NCI-H2107 treated with DMSO at 0.1 percent for 48 hours (cell line): ENCODE measurements at regions not wholly inside any gene's neighbourhood (a gene's known extent, or its start where the extent isn't known, plus 50 kb on each side); places are given as distances from the start of the nearest gene placed in this dataset.
"Not testable (repeated sequence)": the region's sequence is repeated elsewhere in the genome, so short reads cannot be mapped to it uniquely, and the experiment has no call there.

Experiments
- DNase-seq: peaks from one replicate; lab custom pipeline; 2025; ENCODE audit not compliant: unreplicated experiment; lab: John Stamatoyannopoulos, UW

DNA sequence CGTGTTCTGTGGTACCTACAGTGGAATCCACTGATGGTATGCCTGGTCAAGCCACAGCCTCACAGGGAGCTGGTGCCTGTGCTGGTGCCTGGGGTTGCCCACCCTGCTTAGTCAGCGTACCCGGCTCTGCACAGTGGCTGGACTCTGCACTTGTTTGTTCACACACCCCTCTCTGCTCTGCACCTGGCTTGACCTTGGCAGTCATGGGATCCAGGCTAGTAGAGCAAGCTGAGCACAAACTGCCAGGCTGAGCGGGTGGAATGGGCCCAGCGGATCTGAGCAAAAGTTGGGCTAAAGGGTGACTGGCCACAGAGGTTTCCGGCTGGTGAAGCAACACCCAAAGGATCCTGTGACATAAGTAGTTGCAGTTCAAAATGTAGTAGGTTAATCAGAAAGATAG, 163.5 kb downstream of the CDH19 start:
- no peak for DNase-seq

DNA sequence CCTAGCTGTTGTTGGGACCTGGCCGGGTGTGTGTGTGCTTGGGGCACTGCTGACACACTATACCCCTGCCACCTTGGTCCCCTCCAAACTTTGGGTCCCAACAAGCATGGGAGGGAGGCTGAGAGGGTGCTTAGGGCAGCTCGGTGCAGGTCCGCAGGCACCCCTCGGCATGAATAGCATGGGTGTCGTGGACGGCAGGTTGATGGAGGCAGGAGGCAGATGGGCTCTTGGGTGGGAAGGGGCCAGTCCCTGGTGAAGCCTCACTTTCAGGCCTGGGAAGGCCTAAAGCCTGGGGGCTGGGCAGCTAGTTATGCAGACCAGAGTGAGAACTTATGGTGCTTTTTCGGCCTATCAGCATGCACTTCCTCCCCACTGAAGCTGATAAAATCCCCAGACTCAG, 164.2 kb downstream of the CDH19 start:
- DNase-seq: no peak

DNA sequence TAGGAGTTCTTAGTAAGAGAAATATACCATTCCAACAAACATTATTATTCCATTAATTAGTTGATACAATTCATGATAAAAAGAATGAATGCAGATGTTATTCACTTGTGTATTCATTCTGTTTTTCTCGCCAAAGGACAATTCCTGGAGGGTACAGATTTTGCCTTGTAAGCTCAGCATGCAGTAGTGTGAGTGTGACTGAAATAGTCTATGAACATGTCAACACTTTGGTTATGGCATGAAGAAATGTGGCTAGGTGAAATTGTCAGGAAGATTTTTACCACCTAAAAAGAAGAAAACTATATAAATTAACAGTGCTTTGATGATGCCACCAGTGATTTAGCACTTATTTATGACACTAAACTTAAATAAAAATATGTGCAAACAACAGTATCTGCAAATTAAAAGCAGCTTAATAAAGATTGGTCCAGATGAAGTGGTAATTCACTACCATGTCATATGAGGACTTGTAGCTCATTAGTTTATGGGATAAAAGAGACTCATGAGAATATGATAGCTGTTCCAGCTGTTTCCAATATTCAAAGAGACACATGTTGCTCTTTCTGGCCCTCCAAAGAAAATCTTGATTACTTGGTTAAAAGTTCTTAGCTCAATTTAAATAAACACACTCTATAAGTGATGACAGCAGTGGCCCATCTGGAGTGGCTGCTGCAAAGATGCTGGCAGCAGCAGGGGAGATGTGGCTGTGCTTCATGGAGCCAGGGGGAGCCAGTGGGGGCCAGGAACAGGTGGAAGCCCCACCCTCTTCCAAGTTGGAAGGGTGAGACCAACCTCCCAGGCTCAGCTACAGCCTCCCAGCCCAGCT, 165.0 kb downstream of the CDH19 start:
- no peak for DNase-seq

- no peak for DNase-seq
These were observed 171.3 kb downstream of the CDH19 start for GRCh38 chr18:66432636-66433035.

DNA sequence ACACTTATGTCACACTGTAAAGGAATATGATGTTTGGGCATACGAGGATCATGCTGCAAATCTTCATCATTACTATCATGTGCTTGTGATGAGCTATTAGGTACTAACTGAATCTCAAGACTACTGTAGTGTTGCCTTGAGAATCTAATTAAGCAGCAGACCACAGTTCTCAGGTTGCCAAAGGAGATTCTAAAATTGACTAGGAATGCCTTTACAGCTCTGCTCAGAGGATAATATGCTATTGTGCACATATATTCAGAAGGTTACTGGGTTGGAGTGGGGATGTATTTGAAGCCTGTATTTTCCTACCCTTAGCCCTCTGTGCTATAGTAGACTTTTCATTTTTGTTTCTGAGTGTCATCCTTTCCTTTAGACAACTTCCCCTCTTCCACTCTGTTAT, 175.1 kb downstream of the CDH19 start:
- no peak for DNase-seq

GRCh38 chr18:66419400-66419799, 184.5 kb downstream of the CDH19 start:
- DNase-seq: no peak

- DNase-seq: no peak
These were observed 193.2 kb downstream of the CDH19 start for GRCh38 chr18:66410692-66411091.

DNA sequence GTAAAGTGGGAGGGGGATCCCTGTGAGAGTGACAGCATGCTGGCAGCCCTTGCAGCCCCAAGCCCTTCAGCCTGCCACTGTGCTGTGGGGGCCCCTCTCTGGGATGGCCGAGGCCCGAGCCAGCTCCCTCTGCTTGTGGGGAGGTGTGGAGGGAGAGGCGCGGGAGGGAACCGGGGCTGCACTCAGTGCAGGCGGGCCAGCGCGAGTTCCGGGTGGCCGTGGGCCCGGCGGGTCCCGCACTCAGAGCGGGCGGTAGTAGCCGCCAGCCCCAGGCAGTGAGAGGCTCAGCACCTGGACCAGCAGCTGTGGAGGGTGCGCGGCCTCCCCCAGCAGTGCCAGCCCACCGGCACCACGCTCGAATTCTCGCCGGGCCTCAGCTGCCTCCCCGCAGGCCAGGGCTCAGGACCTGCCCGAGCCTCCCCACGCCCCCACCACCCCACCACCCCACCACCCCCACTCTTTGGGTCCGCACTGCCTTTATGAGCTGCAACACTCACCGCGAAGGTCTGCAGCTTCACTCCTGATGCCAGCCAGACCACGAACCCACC, 208.1 kb downstream of the CDH19 start:
- no peak for DNase-seq

DNA sequence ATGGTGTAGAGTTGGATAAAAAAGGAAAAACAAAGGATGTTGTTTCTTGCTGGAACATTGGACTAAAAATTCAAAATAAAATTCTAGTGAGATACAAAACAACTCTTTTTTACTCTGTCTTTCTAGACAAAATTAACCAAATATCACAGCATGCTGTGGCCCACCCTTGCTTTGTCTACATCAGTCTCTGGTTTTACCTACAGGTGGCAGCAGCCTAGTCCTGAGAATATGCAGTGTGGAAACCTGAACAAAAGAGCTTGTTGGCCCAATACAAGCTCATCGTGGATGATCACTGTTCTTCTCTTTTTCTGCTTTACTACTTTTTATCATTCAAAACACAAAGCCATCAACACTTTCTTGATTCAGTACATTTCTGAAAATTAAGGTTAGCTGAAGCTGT, 210.4 kb downstream of the CDH19 start:
- no peak for DNase-seq

DNA sequence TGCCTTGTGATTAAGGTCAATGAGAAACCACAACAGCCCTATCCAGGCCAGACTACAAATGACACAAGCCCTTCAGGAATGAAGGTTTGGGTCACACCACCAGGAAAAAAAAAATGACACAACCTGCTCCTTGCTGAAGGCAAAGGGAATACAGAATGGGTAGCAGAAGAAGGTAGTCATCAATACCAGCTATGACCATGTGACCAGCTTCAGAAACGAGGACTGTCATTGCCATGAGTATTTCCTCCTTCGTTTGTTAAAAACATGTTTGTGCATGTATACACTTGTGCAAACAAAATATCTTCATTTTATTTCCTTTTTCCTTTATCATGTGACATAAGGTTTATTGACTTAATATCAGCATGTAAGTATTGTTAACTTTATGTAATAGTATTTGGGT, 226.6 kb downstream of the CDH19 start:
- no peak for DNase-seq

DNA sequence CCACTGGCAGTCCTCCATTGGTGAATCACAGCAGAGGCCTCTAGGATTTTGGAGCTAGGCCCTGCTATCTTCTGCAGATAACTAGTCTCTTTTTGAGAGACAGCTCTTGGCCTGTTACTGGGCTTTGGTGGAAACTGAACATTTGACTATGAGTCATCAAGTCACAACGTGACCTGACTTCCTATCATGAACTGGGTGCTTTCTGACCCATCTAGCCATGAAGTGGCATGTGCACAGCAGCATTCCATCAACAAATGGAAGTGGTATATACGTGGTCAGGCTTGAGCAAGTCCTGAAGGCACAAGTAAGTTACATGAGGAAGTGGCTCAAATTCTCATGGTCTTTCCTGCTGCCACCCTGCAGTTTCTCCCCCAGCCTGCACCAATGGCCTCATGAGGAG, 228.5 kb downstream of the CDH19 start:
- not testable (repeated sequence) for DNase-seq

DNA sequence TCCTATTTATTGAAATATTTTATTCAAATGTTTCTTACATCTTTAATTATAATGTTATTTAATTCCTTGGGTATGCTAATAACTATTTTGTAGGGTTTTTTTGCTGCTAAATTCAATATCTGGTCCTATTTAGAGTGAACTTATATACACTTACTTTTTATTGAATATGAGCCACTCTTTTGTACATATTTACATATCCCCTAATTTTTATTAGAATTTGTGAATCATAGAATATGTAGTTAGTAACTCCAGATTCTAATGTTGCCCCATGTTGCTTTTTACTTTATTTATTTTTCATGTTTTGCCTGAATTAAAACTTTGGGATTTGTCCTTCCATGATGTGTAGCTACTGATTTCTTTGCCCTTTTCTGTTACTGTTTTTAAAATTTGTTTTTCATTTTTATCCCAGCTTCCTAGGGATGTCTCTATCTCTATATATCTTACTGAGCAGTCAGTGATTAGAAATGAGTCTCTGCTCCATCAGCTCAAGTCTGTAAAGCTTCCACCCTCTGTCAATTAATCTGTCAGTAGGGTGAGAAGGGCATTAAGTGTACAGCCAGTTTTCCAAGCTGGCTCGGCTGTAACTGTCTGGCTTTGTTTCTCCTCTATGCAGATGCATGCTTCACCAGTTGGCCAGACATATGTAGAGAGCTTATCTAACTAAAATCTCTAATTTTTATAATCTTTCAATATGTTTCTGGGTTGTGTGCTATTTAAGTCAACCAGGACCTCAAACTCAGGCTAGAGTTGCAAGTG, 256.9 kb downstream of the CDH19 start:
- DNase-seq: no peak

DNA sequence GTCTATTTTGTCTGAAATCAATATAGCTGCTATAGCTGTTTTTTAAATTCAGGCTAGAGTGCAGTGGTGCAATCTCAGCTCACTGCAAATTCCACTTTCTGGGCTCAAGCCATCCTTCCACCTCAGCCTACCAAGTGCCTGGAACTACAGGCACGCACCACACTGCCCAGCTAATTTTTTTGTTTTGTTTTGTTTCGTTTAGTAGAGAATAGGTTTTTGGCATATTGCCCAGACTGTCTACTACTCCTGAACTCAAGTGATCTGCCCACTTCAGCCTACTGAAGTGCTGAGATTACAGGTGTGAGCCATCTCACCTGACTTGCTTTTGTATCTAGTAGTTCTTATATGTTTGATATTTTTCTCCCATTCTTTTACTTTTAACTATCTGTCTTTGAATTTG, 259.7 kb downstream of the CDH19 start:
- DNase-seq: peak; percentile 50

GRCh38 chr18:66342577-66342976, 261.3 kb downstream of the CDH19 start:
- no peak for DNase-seq

- DNase-seq: no peak
These were observed 269.4 kb downstream of the CDH19 start for GRCh38 chr18:66334534-66334933.

- no peak for DNase-seq
These were observed 274.2 kb downstream of the CDH19 start for GRCh38 chr18:66329716-66330115.

GRCh38 chr18:66328296-66328878, 275.5 kb downstream of the CDH19 start:
- DNase-seq: no peak

GRCh38 chr18:66325251-66325650, 278.6 kb downstream of the CDH19 start:
- DNase-seq: no peak

GRCh38 chr18:66324616-66325015, 279.3 kb downstream of the CDH19 start:
- DNase-seq: no peak

DNA sequence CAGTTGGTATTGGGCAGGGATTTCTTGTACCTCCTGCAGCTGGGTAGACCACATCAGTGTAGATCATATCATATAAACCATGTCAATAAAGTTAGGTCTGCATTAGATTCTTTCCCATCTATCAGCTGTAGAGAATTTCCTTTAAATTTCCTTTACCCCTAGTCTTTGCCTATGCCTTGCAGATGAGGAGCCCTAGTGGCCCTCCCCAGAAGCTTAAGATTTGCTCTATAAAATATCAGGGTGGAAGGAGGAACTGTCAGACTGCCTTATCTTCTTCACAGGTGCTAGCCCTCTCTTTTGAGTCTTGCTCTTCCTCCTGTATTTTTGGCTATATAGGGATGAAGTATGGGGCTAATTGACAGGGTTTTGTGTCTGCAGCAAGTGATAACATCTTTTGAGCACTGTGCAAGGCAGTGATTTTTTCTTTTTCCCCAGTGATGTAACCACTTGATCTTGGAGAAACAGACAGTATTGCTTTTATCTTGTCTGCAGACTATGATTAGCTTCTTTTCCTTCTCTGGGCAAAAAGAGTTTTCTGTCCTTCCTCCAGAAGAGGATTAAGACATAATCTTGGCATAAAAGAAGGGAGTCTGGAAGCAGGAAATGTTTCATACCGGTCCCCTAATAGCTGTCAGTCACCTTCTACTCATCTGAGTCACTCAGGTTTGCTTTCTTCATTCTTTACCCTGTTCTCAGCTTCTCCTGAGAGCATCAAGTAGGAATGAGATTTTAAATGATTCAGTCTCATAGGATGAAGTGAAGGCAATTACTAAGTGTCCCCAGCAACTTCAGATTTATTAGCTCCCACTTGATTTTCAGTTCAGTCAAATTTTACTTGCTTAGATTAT, 286.4 kb downstream of the CDH19 start:
- no peak for DNase-seq

DNA sequence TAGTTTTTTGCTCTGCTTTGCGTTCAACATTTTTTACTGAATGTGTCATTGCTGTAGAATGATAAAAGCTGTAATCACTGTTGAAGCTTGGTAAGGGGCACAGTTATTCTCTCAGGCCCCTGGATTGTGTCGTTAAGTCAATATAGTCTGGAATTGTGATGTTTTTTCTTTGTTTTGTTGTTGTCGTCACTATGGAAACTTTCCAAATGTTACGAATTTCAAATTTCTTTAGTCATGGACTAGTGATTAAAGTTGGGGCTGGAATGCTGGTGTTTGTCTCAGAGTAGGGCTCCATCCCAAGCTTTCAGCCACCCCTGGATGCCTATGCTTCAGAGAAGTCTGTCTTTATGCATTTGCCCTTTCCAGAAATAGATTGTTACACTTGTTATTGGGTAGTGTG, 287.2 kb downstream of the CDH19 start:
- no peak for DNase-seq
